Mesenchymal stem cell (in vitro differentiated cells and primary cell): ENCODE measurements at regions not wholly inside any gene's neighbourhood (a gene's known extent, or its start where the extent isn't known, plus 50 kb on each side); places are given as distances from the start of the nearest gene placed in this dataset.

ENCODE experiments used
- DNase-seq: peaks from one replicate; pipeline ENCODE4 v3.0.0-alpha.2; 2013
- H2AFZ ChIP-seq: one replicate; pipeline ENCODE4 v1.6.1; 2013; ENCODE audit warnings: low read depth, mild to moderate bottlenecking, control low read depth, inconsistent platforms, low read length, moderate library complexity
- H2AK5ac ChIP-seq: 2 replicates; pipeline ENCODE4 v1.6.1; 2013; ENCODE audit warnings: low read length, moderate library complexity, mild to moderate bottlenecking, inconsistent platforms; ENCODE audit not compliant: severe bottlenecking
- H2BK120ac ChIP-seq: one replicate; pipeline ENCODE4 v1.6.1; 2013; ENCODE audit warnings: low read depth, mild to moderate bottlenecking, inconsistent platforms, low read length, moderate library complexity
- H2BK12ac ChIP-seq, 2 experiments: one replicate each; pipeline ENCODE4 v1.6.1; 2013; ENCODE audit warnings: inconsistent platforms in 2 of 2, low read length in 2 of 2, mild to moderate bottlenecking in 2 of 2, moderate library complexity in 2 of 2, control low read depth in 1 of 2
- H2BK15ac ChIP-seq: one replicate; pipeline ENCODE4 v1.6.1; 2013; ENCODE audit warnings: mild to moderate bottlenecking, low read depth, inconsistent platforms; ENCODE audit not compliant: poor library complexity, severe bottlenecking
- H2BK5ac ChIP-seq: 2 replicates; pipeline ENCODE4 v1.6.1; 2013; ENCODE audit warnings: low read depth, mild to moderate bottlenecking, low read length, control low read depth, inconsistent platforms; ENCODE audit not compliant: poor library complexity, severe bottlenecking
- H3K14ac ChIP-seq, 2 experiments: one replicate each; pipeline ENCODE4 v1.6.1; 2013; ENCODE audit warnings: inconsistent platforms in 2 of 2, low read length in 2 of 2, control low read depth in 1 of 2, mild to moderate bottlenecking in 1 of 2, moderate library complexity in 1 of 2
- H3K18ac ChIP-seq, 2 experiments: one replicate each; pipeline ENCODE4 v1.6.1; 2013; ENCODE audit warnings: inconsistent platforms in 2 of 2, low read length in 2 of 2, control low read depth in 1 of 2, low read depth in 1 of 2, mild to moderate bottlenecking in 1 of 2
- H3K23ac ChIP-seq, 2 experiments: one replicate each; pipeline ENCODE4 v1.6.1; 2013; ENCODE audit warnings: inconsistent platforms in 2 of 2, low read length in 2 of 2, mild to moderate bottlenecking in 2 of 2, moderate library complexity in 2 of 2, control low read depth in 1 of 2
- H3K27ac ChIP-seq: 2 replicates; pipeline ENCODE4 v1.5.1; 2013; ENCODE audit warnings: mild to moderate bottlenecking, moderate library complexity, low read length, control low read depth, inconsistent platforms; ENCODE audit not compliant: poor library complexity, severe bottlenecking
- H3K27me3 ChIP-seq, 2 experiments: 2 replicates each; pipeline versions ENCODE4 v1.6.1 to v1.7.0; 2013; ENCODE audit warnings: low read length in 2 of 2, mild to moderate bottlenecking in 2 of 2, moderate library complexity in 2 of 2, control low read depth in 1 of 2, inconsistent platforms in 1 of 2; ENCODE audit not compliant: control insufficient read depth in 1 of 2, insufficient read depth in 1 of 2
- H3K36me3 ChIP-seq, 2 experiments: 2 replicates each; pipeline versions ENCODE4 v1.6.1 to v1.7.0; 2013; ENCODE audit warnings: low read length in 2 of 2, control low read depth in 1 of 2, inconsistent platforms in 1 of 2, low read depth in 1 of 2, mild to moderate bottlenecking in 1 of 2; ENCODE audit not compliant: insufficient read depth in 2 of 2, control insufficient read depth in 1 of 2
- H3K4ac ChIP-seq, 2 experiments: one replicate each; pipeline ENCODE4 v1.6.1; 2013; ENCODE audit warnings: inconsistent platforms in 2 of 2, low read length in 2 of 2, mild to moderate bottlenecking in 2 of 2, moderate library complexity in 2 of 2, control low read depth in 1 of 2, low read depth in 1 of 2
- H3K4me1 ChIP-seq: 2 replicates; pipeline ENCODE4 v1.6.1; 2013; ENCODE audit warnings: low read depth, low read length, control low read depth; ENCODE audit not compliant: control insufficient read depth, insufficient read depth
- H3K4me2 ChIP-seq: 2 replicates; pipeline ENCODE4 v1.6.1; 2013; ENCODE audit warnings: low read length, mild to moderate bottlenecking, inconsistent platforms; ENCODE audit not compliant: poor library complexity, severe bottlenecking
- H3K4me3 ChIP-seq, 2 experiments: 2 replicates each; pipeline versions ENCODE4 v1.5.1 to v1.7.0; 2013; ENCODE audit warnings: low read length in 2 of 2, mild to moderate bottlenecking in 2 of 2, control low read depth in 1 of 2, low read depth in 1 of 2; ENCODE audit not compliant: insufficient read depth in 1 of 2
- H3K79me1 ChIP-seq: replicated peaks from 2 replicates; pipeline ENCODE4 v1.6.1; 2013; ENCODE audit warnings: mild to moderate bottlenecking, control low read depth, low read length, inconsistent platforms; ENCODE audit not compliant: poor library complexity, severe bottlenecking
- H3K9ac ChIP-seq: 2 replicates; pipeline ENCODE4 v1.7.0; 2013; ENCODE audit warnings: mild to moderate bottlenecking, low read length, moderate library complexity
- H3K9me3 ChIP-seq: 2 replicates; pipeline ENCODE4 v1.7.0; 2013; ENCODE audit warnings: mild to moderate bottlenecking, low read length; ENCODE audit not compliant: control insufficient read depth
- H4K8ac ChIP-seq: one replicate; pipeline ENCODE4 v1.6.1; 2013; ENCODE audit warnings: inconsistent platforms, mild to moderate bottlenecking, low read length, moderate library complexity
- H4K91ac ChIP-seq: one replicate; pipeline ENCODE4 v1.6.1; 2013; ENCODE audit warnings: mild to moderate bottlenecking, low read length, inconsistent platforms
- WGBS: methylation state at CpG from one replicate; pipeline ENCODE4 v1.1.7; 2013; ENCODE audit warnings: mixed read lengths; 5-methylcytosine and 5-hydroxymethylcytosine counted together

DNA sequence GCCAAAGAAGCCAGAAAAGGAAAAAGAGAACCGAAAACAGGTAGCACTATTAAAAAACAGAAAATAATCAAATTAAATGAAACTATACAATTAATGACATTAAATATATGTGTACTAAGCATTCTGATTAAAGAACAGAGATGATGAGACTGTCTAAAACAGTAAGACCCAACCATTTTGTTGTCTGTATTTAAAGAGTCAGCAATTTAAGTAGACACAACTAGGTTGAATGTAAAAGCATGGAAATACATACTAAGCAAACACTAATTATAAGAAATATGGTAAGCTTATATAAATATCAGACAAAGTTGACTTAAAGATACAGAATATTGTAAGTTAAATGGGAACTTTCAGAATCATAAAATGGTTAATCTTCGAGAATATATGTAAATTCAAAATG lies 774.6 kb upstream of the RAG2 start:
- Histone ChIP-seq H3K9me3 (peaks cover 5% of the 10 kb centered on the region), H2BK120ac (no peak overlapping the region), H3K23ac (no peak overlapping the region), H3K36me3 (no peaks in the 10 kb centered on the region), H2BK15ac (no peak overlapping the region), H3K14ac (no peak overlapping the region), H3K4me3 (no peak overlapping the region), H4K8ac (no peak overlapping the region), H2AK5ac (no peak overlapping the region), H3K18ac (no peak overlapping the region), H3K9ac (no peak overlapping the region), H2BK5ac (no peak overlapping the region), H3K27ac (no peak overlapping the region), H3K27me3 (no peaks in the 10 kb centered on the region), H4K91ac (no peak overlapping the region), H3K4me2 (no peak overlapping the region), H2BK12ac (no peak overlapping the region), H2AFZ (no peak overlapping the region), H3K4me1 (no peaks in the 10 kb centered on the region), H3K4ac (no peak overlapping the region), H3K79me1 (no peaks in the 10 kb centered on the region)
- no CpG with 5 or more reads among the region's 2 CpGs for WGBS
- DNase-seq = no peak

DNA sequence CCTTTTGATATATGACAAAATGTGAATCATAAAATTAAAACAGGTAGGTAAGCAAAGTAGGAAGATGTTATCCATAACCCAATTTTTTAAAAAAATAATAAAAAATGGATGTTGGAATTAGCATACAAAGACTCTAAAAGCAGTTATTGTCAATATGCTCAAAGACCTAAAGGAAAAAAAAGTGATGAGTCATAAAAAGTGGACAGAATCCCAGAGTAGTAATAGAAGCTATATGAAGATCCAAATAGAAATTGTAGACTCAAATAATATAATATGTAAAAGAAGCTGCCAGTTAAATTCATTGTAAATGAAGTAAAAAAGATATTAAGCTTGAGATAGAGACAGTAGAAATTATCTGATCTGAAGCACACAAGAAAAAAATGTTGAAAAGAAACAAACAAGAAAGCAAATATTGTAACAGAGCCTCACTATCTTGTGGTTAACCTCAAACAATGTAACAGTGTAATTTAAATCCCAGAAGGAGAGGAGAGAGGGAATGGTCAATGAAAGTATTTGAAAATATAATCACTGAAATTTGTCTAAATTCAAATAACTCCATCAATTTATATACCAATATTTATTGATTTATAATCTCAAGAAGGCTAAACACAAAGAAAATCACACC lies 773.4 kb upstream of the RAG2 start:
- Histone ChIP-seq H3K23ac (no peak overlapping the region), H3K4me2 (no peak overlapping the region), H2AFZ (no peak overlapping the region), H4K91ac (no peak overlapping the region), H4K8ac (no peak overlapping the region), H3K9ac (no peak overlapping the region), H2AK5ac (no peak overlapping the region), H3K27ac (no peak overlapping the region), H3K79me1 (no peaks in the 10 kb centered on the region), H3K9me3 (peaks cover 5% of the 10 kb centered on the region), H3K4ac (no peak overlapping the region), H2BK120ac (no peak overlapping the region), H3K4me3 (no peak overlapping the region), H2BK15ac (no peak overlapping the region), H3K27me3 (no peaks in the 10 kb centered on the region), H3K36me3 (no peaks in the 10 kb centered on the region), H2BK5ac (no peak overlapping the region), H2BK12ac (no peak overlapping the region), H3K18ac (no peak overlapping the region), H3K4me1 (no peaks in the 10 kb centered on the region), H3K14ac (no peak overlapping the region)
- peak; percentile 19 for DNase-seq

DNA sequence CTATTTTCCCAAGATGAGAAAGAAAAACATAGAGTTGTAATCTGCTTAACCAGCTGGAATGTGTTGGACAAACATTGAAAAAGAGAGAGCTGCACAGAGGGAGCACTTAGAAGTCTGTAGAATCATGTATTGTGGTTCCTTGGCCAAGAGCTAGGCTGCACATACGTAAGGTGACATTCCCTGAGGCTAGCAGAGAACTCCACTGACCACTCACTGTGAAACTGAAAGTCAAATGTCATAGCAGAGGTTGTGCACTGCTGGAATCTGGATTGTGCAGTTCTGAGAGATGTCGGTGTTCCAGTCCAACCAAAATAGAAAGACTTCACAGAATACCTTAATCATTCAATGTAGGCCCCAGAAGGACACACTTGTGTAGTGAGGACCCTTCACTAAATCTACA lies 772.8 kb upstream of the RAG2 start:
- H3K4me2 ChIP-seq = no peak overlapping the region
- no peaks in the 10 kb centered on the region for H3K79me1 ChIP-seq
- no peak overlapping the region for H3K23ac ChIP-seq
- H3K27me3 ChIP-seq = no peaks in the 10 kb centered on the region
- H2AFZ ChIP-seq = no peak overlapping the region
- no peak overlapping the region for H3K27ac ChIP-seq
- H2BK5ac ChIP-seq = no peak overlapping the region
- H3K4ac ChIP-seq = no peak overlapping the region
- no peak overlapping the region for H3K4me3 ChIP-seq
- H2AK5ac ChIP-seq = no peak overlapping the region
- H4K91ac ChIP-seq = no peak overlapping the region
- no peak overlapping the region for H4K8ac ChIP-seq
- peaks cover 5% of the 10 kb centered on the region for H3K9me3 ChIP-seq
- no peak overlapping the region for H2BK12ac ChIP-seq
- no peak overlapping the region for H2BK15ac ChIP-seq
- H3K4me1 ChIP-seq = no peaks in the 10 kb centered on the region
- no peak for DNase-seq
- WGBS = 81% methylated on average over 2 of the region's 2 CpGs
- H2BK120ac ChIP-seq = no peak overlapping the region
- no peak overlapping the region for H3K18ac ChIP-seq
- H3K14ac ChIP-seq = no peak overlapping the region
- no peak overlapping the region for H3K9ac ChIP-seq
- no peaks in the 10 kb centered on the region for H3K36me3 ChIP-seq

DNA sequence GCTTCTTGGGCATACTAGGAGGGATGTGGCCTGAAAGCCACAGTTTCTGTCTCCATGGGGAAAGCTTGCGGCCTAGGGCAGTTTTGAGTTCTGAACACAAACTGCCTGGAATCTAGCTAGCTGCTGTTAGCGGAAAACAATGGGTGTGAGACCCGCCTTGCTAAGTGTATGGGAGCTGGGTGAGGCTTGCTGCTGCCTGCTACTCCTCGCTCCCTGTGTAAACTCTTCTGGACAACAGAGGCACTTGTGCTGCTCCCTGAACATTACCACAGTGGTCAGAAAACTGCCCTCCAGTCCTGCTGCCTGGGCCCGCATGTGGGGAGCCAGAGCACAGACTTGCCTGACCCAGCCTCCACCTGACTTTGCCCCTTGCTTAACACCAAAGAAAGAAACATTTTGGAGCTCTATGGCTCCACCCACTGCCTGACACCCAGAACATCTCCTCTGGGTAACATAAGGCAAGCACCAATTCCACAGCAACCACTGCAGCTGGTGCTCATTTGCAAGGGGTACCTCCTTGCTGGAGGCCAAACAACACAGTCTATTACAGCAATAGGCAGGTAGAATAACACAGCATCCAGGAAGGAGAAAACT lies 766.3 kb upstream of the RAG2 start:
- Histone ChIP-seq H3K23ac (no peak overlapping the region), H2BK5ac (no peak overlapping the region), H3K18ac (no peak overlapping the region), H3K4me1 (no peaks in the 10 kb centered on the region), H2BK12ac (no peak overlapping the region), H2AK5ac (no peak overlapping the region), H4K91ac (no peak overlapping the region), H2BK15ac (no peak overlapping the region), H3K27me3 (no peaks in the 10 kb centered on the region), H3K4me2 (no peak overlapping the region), H3K4me3 (no peak overlapping the region), H3K36me3 (no peaks in the 10 kb centered on the region), H3K9ac (no peak overlapping the region), H3K9me3 (peaks cover 5% of the 10 kb centered on the region), H4K8ac (no peak overlapping the region), H3K27ac (no peak overlapping the region), H3K14ac (no peak overlapping the region), H2AFZ (no peak overlapping the region), H3K79me1 (no peaks in the 10 kb centered on the region), H2BK120ac (no peak overlapping the region), H3K4ac (no peak overlapping the region)
- WGBS = 93% methylated on average over 5 of the region's 5 CpGs
- DNase-seq = no peak
